ENCODE measurements at regions not wholly inside any gene's neighbourhood (a gene's known extent, or its start where the extent isn't known, plus 50 kb on each side); places are given as distances from the start of the nearest gene placed in this dataset.

GRCh38 chr12:104844123-104844522 is 114.0 kb downstream of the SLC41A2 start:
- ChIA-PET POLR2A (ENCODE audit: partially characterized antibody) (no interaction called here), CTCF (ENCODE audit: partially characterized antibody) (no interaction called here)
- no peak overlapping the region for H3K23ac ChIP-seq (ENCODE audit: insufficient read length)
- no peak overlapping the region for H2BK5ac ChIP-seq (ENCODE audit: low read depth, low read length)
- H3K27me3 ChIP-seq (replicated peaks in 1 of 4; ENCODE audit: control insufficient read depth in 3 of 4, extremely low read depth in 1 of 4, insufficient read depth in 3 of 4, low read length in 3 of 4) = no peaks in the 10 kb centered on the region
- TF ChIP-seq USF2 (IDR thresholded peaks at IDR 0.05; ENCODE audit: low read length) = no peak
- TF ChIP-seq ASH2L (IDR thresholded peaks at IDR 0.05; ENCODE audit: low read length) = no peak
- TF ChIP-seq TAF1 (IDR thresholded peaks at IDR 0.05; ENCODE audit: low read depth, low read length) = no peak
- no peak for TF ChIP-seq JUN (IDR thresholded peaks at IDR 0.05; ENCODE audit: low read depth, low read length)
- TF ChIP-seq HDAC2 (IDR thresholded peaks at IDR 0.05; ENCODE audit: borderline replicate concordance in 1 of 2, low read depth in 2 of 2, low read length in 2 of 2) = no peak
- no peak for TF ChIP-seq POU5F1 (IDR thresholded peaks at IDR 0.05; ENCODE audit: low read depth, low read length)
- no peak for TF ChIP-seq BRCA1 (IDR thresholded peaks at IDR 0.05; ENCODE audit: low read depth, low read length)
- TF ChIP-seq ATF3 (IDR thresholded peaks at IDR 0.05; ENCODE audit: insufficient read depth, low read depth, low read length) = no peak
- no peak for TF ChIP-seq BACH1 (IDR thresholded peaks at IDR 0.05; ENCODE audit: low read length)
- TF ChIP-seq BCL11A (IDR thresholded peaks at IDR 0.05; ENCODE audit: low read depth in 2 of 2, low read length in 2 of 2) = no peak
- no peak for TF ChIP-seq CHD1 (IDR thresholded peaks at IDR 0.05; ENCODE audit: low read depth, low read length)
- no peak for TF ChIP-seq SP4 (IDR thresholded peaks at IDR 0.05; ENCODE audit: low read length)
- TF ChIP-seq ZNF274 (IDR thresholded peaks at IDR 0.05; ENCODE audit: borderline replicate concordance, extremely low read depth, low read length) = no peak
- no peaks in the 10 kb centered on the region for H4K20me1 ChIP-seq (replicated peaks in 1 of 2; ENCODE audit: control insufficient read depth in 1 of 2, insufficient read depth in 2 of 2, low read length in 2 of 2)
- no peaks in the 10 kb centered on the region for H3K79me2 ChIP-seq (ENCODE audit: control insufficient read depth in 1 of 2, insufficient read depth in 2 of 2, low read length in 2 of 2)
- no peak overlapping the region for H3K4me3 ChIP-seq (ENCODE audit: extremely low read depth in 1 of 4, insufficient read depth in 2 of 4, low read depth in 3 of 4, low read length in 4 of 4)
- H3K18ac ChIP-seq (ENCODE audit: extremely low read depth, low read length) = no peak overlapping the region
- no peak overlapping the region for H2AFZ ChIP-seq (ENCODE audit: low read length)
- H3K9me3 ChIP-seq (ENCODE audit: insufficient read depth in 2 of 2, low read depth in 1 of 2, low read length in 1 of 2) = no peaks in the 10 kb centered on the region
- DNase-seq (ENCODE audit: low read depth in 1 of 2, low spot score in 2 of 2) = no peak
- H2BK15ac ChIP-seq (ENCODE audit: low read length) = no peak overlapping the region
- H4K5ac ChIP-seq (ENCODE audit: insufficient read length, low read depth, low read length) = no peak overlapping the region
- H3K79me1 ChIP-seq (ENCODE audit: low read depth, low read length) = no peaks in the 10 kb centered on the region
- no peak overlapping the region for H2BK12ac ChIP-seq (ENCODE audit: low read depth, low read length)
- no peaks in the 10 kb centered on the region for H3K4me1 ChIP-seq (replicated peaks in 1 of 4; ENCODE audit: control insufficient read depth in 3 of 4, insufficient read depth in 4 of 4, low read length in 3 of 4)
- no peak for FAIRE-seq
- no peak overlapping the region for H3K14ac ChIP-seq (ENCODE audit: insufficient read length)
- H4K91ac ChIP-seq (replicated peaks; ENCODE audit: insufficient read length, low read length) = no peak overlapping the region
- H2BK120ac ChIP-seq (replicated peaks; ENCODE audit: low read depth, low read length) = no peak overlapping the region
- WGBS, 2 experiments (ENCODE audit: extremely low coverage in 1 of 2, insufficient coverage in 1 of 2, insufficient read length in 1 of 2, insufficient replicate concordance in 2 of 2, low coverage in 1 of 2, low lambda C conversion rate in 2 of 2, missing lambda C conversion rate in 1 of 2) = 87% methylated on average over 1 of the region's 1 CpG; no CpG with 5 or more reads in 1 of the 2 experiments
- no peak overlapping the region for H3K4ac ChIP-seq (replicated peaks; ENCODE audit: insufficient read length, low read depth, low read length)
- H2AK5ac ChIP-seq (ENCODE audit: low read depth, low read length) = no peak overlapping the region
- H3K36me3 ChIP-seq (ENCODE audit: control insufficient read depth in 2 of 4, insufficient read depth in 4 of 4, low read length in 3 of 4) = no peaks in the 10 kb centered on the region
- H2BK20ac ChIP-seq (ENCODE audit: low read length) = no peak overlapping the region
- H3K56ac ChIP-seq (replicated peaks; ENCODE audit: insufficient read length, low read depth, low read length) = no peak overlapping the region
- H4K8ac ChIP-seq (ENCODE audit: extremely low read depth, insufficient read depth, low read length) = no peak overlapping the region
- no peak overlapping the region for H3K9ac ChIP-seq (replicated peaks in 1 of 4; ENCODE audit: extremely low read depth in 1 of 4, low read depth in 3 of 4, low read length in 3 of 4)
- no peak overlapping the region for H3K27ac ChIP-seq (ENCODE audit: low read depth, low read length)
- H3K23me2 ChIP-seq (ENCODE audit: low read depth, low read length) = no peaks in the 10 kb centered on the region
- H3K4me2 ChIP-seq (ENCODE audit: insufficient read depth in 1 of 2, low read depth in 2 of 2, low read length in 2 of 2) = no peak overlapping the region

All from H1 (cell line).